HFF-Myc (cell line): ENCODE measurements at regions not wholly inside any gene's neighbourhood (a gene's known extent, or its start where the extent isn't known, plus 50 kb on each side); places are given as distances from the start of the nearest gene placed in this dataset.

ENCODE experiments used
- DNase-seq: peaks from one replicate; pipeline ENCODE4 v3.0.0-alpha.2; 2011; ENCODE audit warnings: low read depth; ENCODE audit errors: extremely low read depth
- H3K4me3 ChIP-seq: replicated peaks from 2 replicates; pipeline ENCODE4 v1.5.1; 2011; ENCODE audit warnings: low read depth, mild to moderate bottlenecking, control low read depth, low read length
- TF ChIP-seq, protein P1 (sequence below): IDR thresholded peaks from 2 replicates; pipeline ENCODE4 v1.5.1; 2012; ENCODE audit warnings: mild to moderate bottlenecking, low read depth, low read length, control low read depth; ENCODE audit errors: missing control alignments

DNA sequence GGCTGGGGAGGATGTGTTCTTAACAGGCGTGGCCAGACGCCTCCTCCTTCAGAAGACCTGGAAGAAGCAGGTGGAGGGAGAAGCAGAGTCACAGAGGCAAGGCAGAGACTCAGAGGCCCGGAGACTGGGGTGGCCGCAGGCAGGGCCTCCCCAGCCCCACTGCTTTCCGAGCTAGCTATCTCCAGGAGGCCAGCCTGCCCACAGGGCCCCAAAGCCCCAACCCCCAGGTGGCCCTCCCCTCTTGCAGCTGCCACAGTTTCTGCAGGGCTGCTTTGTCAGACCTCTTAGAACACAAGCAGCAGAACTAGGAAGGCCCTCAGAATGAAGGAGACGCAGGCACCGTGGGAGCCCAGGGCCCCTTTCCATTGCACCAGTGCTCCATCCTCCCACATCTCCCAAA is 69.0 kb upstream of the MLN start:
- DNase-seq: no peak
- H3K4me3 ChIP-seq: no peak overlapping the region
- TF ChIP-seq, protein P1, sequence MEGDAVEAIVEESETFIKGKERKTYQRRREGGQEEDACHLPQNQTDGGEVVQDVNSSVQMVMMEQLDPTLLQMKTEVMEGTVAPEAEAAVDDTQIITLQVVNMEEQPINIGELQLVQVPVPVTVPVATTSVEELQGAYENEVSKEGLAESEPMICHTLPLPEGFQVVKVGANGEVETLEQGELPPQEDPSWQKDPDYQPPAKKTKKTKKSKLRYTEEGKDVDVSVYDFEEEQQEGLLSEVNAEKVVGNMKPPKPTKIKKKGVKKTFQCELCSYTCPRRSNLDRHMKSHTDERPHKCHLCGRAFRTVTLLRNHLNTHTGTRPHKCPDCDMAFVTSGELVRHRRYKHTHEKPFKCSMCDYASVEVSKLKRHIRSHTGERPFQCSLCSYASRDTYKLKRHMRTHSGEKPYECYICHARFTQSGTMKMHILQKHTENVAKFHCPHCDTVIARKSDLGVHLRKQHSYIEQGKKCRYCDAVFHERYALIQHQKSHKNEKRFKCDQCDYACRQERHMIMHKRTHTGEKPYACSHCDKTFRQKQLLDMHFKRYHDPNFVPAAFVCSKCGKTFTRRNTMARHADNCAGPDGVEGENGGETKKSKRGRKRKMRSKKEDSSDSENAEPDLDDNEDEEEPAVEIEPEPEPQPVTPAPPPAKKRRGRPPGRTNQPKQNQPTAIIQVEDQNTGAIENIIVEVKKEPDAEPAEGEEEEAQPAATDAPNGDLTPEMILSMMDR: no peak

- no peak overlapping the region for H3K4me3 ChIP-seq
- no peak for DNase-seq
- TF ChIP-seq, protein P1: no peak
These were observed 66.1 kb upstream of the MLN start for GRCh38 chr6:33869826-33870423.

GRCh38 chr6:33869121-33869520 is 65.3 kb upstream of the MLN start:
- no peak overlapping the region for H3K4me3 ChIP-seq
- TF ChIP-seq, protein P1: no peak
- no peak for DNase-seq

DNA sequence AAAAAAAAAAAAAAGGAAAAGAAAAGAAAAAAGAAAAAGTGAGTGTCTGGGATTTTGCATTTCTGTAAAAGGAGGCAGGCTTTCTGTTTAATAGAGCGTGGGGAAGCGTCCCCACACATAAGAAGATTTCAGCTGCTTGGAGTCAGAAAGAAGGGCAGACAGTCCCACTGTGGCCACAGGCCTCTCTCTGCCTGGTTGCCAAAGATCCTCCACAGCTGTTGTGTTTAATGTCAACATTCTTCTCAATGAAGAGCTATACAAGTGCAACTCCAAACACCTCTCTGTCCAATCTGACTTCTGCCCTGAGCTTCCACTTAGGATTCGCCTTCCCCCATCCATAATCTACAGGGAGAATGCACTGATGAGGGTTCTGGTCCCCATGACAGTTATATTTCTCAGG is 64.3 kb upstream of the MLN start:
- no peak overlapping the region for H3K4me3 ChIP-seq
- DNase-seq: no peak
- TF ChIP-seq, protein P1: no peak

GRCh38 chr6:33865478-33866077 is 61.8 kb upstream of the MLN start:
- no peak overlapping the region for H3K4me3 ChIP-seq
- TF ChIP-seq, protein P1: no peak
- DNase-seq: no peak

DNA sequence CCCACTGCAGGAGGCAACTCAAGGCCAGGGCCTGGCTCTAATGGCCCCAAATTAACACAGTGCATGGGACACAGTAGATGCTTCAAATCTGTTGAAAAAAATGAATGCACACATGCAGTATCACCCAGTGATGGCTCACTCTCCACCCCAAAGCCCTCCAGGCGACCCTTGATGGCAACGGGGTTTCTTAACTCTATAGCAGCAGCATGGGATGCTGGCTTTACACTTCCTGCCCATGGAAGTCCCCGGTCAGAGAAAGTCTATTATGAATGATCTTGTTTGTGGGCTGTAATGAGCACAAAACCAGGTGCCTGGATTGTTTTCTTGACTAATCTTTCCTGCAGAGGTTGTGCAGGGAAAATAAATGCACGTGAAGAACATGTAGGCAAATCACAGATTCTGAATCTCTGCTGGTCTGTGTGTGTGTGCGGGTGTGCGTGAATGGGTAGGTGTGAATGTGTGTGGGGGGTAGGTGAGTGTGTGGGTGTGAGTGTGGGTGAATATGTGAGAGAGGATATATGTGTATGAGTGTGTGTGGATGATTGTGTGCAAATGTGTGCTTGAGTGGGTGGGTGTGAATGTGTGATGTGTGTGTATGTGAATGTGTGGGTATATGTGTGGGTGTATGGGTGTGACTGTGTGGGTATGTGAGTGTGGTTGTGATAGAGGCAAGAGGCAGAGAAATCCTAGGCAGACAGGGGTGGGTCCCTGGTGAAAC is 60.1 kb upstream of the MLN start:
- TF ChIP-seq, protein P1: no peak
- H3K4me3 ChIP-seq: no peak overlapping the region
- no peak for DNase-seq

GRCh38 chr6:33863084-33863483 is 59.3 kb upstream of the MLN start:
- TF ChIP-seq, protein P1: no peak
- no peak for DNase-seq
- H3K4me3 ChIP-seq: no peak overlapping the region
